Stimulated activated CD8-positive, alpha-beta memory T cell treated with anti-CD3 and anti-CD28 coated beads, Interleukin-4, amount 100 ng/mL, for 1 hour (primary cell): ENCODE measurements at regions not wholly inside any gene's neighbourhood (a gene's known extent, or its start where the extent isn't known, plus 50 kb on each side); places are given as distances from the start of the nearest gene placed in this dataset.

Source experiments
- DNase-seq, 2 donors: peaks; one replicate each; pipeline ENCODE4 v3.0.0-alpha.2; 2020; ENCODE audit warnings: low read depth in 2 of 2, low spot score in 1 of 2

DNA sequence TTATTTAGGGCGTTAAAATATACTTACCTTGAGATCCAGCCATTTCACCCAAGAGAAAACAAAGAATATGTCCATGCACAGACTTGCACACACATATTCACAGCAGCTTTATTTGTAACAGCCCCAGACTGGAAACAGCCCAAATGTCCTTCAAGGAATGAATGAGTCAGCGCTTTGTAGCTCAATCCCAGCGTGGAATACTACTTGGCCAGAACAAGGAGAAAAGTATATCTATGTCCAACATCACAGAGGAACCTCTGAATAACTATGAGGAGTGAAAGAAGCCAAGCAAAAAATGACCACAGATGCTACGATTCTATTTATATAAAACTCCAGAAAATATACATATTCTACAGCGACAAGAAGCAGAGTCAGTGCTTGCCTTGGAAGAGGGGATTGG lies 158.3 kb downstream of the ENGASE start:
- DNase-seq, result no peak

- no peak for DNase-seq
Observed at GRCh38 chr17:79231766-79232287, 157.2 kb downstream of the ENGASE start.

- no peak for DNase-seq
Observed at GRCh38 chr17:79230576-79230975, 156.0 kb downstream of the ENGASE start.

DNA sequence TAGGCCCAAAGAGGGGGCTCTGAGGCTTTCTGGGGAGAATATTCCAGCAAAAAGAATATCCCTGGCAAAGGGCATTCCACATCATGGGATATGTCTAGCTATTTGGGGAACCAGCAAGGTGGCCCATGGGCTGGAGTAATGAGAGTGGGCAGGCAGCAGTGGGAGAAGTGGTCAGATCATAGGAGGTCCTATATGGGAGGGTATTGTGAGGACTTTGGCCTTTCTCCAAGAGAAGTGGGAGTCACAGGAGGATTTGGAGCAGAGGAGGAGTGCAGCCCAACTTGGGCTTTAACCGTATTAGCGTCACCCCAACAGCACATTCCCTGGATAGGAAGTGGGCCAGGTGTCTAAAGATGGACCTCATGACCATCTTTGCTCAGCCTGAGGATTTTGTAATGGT lies 151.4 kb downstream of the ENGASE start:
- no peak for DNase-seq

DNA sequence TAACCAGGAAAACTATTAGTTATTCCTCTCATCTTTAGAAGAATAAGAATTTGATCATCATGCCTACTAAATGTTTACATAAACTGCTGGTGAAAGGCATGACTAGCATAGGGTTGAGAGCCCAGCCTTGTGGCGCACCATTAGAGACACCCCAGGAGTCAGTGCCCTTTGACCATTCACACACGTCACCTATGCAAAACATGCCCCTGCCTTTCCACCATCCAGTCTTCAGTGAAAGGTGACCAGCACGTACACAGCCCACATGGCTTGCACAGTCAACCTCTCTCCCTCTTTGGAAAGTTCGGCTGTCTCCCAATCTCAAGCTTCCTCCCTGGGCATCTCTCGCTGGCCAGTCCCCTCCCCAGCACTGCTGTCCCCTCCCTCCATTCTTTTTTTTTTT lies 150.3 kb downstream of the ENGASE start:
- DNase-seq, result no peak

GRCh38 chr17:79224476-79224875 lies 149.9 kb downstream of the ENGASE start:
- no peak for DNase-seq

DNA sequence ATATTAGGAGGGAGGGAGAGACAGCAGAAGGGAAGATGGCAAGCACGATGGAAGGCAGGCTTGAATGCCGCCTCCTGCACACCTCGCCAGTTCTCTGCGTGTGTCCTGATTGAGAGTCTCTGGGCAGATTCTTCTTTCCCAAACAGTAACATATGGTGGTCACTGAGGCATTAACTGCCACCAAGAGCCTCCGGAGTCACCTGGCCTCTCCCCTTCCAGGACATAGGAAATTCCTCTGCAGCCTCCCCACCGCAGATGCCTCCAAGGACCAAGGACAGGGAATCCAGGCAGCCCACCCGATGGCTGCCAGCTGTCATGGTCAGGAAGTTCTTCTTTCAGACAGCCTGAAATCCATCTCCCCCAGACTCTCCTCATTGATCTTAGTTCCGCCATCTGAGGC lies 149.3 kb downstream of the ENGASE start:
- no peak for DNase-seq

DNA sequence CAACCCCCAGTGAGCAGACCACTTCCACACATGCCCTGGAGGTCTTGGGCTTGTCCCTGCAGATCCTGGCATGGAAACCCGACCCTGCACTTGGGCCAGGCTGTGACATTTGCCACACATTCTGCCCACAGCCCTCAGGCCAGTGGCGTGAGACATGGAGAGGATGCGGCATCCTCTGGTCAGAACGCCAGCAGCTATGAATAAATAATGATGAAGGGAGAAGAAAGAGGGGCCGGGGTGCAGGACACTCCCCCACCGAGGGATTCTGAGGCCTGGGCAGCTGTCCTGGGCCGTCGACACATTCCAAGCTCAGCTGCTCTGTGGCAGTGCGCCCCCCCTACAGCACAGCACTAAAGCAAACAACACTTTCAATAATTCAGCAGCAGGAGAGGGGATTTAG lies 148.8 kb downstream of the ENGASE start:
- no peak for DNase-seq

DNA sequence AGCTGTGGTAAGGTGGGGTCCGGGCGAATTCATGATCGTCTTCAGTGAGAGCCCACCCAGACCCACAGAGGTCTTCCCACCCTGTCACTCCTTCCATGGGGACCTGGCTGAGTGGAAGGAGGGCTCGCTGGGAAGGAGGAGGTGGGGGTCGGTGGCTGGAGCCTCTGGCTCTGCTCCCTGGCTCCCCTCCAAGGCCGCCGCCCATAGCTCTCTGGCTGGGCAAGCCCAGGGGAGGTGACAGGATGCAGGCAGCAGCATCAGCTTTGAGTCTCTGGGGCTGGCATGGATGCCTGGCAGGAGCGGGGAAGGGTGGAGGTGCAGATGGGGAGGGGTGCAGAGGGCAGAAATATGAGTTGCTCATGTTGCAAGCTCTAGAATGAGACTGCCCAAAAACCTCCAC lies 147.0 kb downstream of the ENGASE start:
- DNase-seq, result no peak

GRCh38 chr17:79220713-79221291 lies 146.2 kb downstream of the ENGASE start:
- DNase-seq, result no peak

DNA sequence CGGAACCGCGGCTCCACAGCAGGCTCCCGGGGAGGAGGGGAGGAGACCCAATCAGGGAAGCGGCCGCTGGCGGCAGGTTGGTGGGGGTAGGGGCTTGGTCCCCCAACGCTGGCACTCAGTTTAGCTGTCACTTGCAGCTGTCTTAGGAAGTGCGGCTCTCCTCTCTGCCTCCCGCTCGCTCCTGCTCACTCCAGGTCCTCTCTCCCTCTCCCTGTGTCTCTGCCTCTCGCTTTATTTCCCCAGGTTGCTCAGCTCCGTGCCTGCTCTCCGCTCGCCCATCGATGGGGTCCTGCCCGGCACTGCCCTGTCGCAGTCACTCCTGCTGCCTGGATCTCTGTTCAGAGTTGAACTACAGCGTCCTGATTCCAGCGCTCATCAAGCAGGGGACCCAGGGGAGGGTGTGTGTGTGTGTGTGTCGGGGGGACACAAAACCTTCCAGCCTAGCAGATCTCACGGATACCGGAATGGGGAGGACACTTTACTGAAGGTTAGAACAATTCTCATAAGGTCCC lies 145.6 kb downstream of the ENGASE start:
- DNase-seq, result no peak

DNA sequence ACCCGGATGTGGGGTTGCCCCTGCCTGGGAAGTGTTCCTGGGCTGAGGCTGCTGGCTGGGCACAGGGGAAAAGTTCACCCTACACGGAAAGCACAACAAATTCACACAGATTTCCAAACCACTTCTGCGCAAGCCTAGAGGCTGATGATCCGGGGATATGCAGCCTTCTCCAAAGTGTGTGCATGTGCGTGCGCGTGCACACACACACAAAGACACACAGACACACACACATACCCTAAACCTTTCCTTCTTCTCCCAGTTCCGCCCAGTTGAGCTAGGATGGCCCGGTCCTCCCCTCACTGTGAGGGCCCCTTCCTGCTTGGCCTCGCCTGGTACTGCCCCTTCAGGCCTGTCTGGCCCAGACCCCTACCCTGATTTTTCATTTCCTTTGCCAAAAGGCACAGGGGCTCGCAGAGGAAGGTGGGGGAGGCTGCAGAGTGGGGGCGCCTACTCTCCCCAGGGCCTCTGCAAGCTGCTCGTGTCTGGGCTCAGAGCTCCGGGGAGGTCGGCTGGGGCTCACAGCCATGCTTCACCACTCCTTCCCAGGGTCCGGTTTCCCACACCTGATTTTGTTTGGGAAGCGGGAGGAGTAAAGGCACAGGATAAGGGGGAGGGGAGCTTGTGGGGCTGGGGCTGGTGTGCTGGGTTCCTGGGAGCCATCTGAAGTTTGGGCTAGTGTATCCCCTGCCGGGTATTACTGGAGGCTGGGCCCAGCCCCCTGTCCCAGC lies 144.7 kb downstream of the ENGASE start:
- no peak for DNase-seq

DNA sequence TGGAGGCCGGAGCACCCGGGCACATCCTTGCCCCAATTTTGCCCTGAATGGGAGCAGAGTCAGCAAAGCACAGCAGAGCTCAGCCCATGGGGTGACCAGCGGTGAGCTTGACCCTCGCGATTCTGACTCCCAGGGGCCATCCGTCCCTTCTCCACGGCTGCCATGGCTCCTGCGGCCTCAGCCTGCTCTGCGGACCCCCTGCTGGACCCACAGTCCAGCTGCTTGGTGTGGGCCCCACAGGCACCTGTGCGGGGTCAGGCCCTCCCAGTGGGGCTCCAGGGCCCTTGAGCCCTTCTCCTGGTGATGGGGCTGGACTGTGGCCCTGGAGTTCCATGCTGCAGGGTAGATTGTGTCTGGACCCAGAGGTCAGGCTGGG lies 144.2 kb downstream of the ENGASE start:
- no peak for DNase-seq

DNA sequence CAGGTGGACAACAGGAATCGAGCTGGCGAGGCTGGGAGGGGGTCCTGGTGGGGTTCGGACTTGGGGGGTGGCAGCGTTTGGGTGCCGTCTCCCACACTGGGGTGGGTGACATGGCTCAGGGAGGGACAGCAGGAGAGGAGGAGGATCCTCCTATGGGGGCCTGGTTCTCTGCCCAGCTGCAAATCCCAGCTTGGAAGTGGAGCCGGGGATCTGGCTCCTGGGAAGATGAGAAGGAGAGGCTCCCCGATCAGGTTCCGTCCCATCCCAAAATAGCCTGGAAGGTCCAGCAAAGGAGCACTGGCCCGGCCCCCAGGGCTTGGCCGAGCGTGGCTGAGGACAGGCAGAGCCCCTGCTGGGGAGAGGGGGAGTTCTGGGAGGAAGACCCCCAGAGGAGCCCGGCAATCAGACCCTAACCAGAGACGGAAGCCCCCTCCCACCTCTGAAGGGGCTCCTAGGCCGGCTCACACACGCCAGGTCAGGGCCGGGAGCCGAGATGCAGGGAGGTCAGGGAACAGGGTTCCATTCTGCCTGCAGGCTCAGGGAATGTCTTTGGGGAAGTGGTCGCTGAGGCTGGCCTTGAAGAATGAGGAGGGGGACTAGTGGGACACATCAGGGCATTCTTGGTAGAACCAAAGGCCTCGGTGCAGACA lies 143.7 kb downstream of the ENGASE start:
- no peak for DNase-seq

DNA sequence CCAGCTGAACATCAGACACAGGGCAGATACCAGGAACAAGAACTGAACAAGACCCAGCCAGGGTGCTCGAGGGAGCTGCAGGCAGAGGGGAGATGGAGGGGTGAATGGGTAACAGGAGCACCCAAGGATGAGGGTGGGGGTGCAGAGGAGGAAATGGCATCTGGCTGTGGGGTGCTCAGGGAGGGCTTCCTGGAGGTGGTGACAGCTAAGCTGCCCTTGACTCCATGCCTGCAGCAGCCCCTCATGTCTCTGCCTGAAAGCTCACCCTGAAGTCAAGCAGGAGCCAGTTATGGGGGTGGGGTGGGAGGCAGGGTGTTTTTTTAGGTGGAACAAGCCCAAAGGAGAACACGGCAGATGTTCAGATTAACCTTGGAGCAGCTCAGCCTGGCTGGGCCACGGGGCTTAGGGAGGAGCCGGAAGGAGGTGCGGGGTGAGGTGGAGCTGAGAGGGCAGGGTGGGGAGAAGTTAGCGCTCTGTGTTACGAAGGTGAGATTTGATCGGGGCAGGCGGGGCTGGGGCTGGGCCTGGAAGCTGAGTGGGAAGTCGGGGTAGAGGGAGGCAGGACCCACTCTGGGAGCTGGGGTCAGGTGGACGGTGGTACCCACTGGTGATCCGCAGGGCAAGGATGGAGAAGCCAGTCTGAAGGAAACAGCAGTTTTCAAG lies 143.0 kb downstream of the ENGASE start:
- DNase-seq, result no peak

DNA sequence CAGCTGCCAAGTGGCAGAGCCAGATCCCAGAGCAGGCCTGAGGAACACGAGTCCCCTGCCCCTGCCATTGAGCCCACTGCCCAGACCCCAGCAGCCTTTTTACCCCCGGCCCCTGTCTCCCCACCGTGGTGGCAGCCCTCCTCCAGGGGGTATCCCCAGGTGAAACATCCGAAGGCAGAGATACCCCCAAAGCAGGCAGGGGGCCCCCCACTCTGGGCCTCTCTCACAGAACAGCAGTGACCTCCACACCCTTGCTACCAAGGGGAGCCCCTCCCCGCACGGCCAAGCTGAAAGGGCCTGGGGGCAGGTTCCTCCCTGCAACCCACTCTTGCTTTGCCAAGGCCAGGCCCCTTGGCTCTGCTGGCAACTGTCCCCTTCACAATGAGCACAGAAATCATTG lies 142.2 kb downstream of the ENGASE start:
- DNase-seq, result no peak

DNA sequence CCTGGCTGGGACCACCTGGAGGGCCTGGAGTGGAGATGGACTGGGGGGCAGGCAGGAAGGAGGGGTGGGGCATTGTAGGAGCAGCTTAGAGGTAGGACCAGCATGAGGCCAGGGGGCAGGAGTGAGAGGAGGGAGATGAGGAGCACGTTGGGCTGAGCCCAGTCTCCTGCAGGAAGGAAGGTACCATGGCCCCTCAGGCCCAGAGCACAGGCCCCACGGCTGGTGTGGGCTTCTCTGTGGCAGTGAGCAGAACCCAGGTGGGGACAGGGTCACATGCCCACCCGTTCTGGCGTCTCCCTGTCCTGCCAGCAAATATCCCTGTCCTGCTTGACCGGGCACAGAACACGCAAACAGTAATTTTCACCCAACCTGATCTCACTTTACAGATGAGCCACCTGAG lies 141.8 kb downstream of the ENGASE start:
- DNase-seq, result no peak

DNA sequence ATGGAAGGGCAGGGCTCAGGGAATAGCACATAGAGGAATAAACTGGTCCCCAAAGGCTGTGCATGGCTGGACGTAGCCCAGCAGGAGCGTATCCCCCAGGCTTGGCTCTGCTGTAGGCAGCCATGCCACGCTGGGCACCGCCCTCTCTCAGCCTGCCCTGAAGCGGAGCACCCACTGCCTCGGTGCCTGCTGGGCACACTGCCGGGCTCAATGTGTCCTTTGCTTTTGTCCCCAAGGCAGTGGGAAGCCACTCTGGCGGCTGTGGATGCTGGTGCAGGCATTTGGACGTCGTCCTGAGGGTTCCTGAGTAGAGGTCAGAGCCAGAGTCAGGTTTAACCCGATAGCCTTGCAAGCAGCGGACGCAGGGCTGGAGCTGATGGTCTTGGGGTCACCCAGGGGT lies 141.0 kb downstream of the ENGASE start:
- no peak for DNase-seq

DNA sequence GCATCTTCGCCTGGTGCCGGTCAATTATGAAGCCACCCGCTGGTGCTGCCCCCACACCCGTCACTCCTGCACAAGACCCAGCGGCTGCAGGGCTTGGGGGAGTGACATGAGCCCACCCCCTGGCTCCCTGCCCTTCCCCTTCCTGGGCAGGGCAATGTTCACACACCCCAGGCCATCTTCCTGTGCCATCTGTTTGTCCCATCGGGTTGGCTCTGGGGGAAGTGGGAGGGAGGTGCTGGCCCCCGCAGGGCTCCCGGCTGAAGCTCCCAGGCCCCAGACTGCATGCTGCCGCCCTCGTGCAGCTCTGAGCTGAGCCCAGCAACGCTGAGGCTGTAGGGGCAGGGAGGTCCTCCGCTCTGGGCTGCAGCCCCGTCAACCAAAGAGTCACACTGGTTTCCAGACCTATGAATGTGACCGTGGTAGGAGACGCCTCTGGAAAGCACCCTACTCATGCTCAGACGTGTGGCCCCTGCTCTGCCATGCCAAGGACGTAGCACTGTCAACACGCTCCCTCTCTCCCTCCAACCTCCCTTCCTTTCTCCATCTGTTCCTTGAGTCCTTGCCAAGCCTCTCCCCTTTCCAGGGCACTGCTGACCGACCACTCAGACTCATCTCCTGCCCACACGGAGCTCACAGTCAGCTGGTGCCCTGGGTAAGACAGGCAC lies 140.4 kb downstream of the ENGASE start:
- DNase-seq, result no peak

- no peak for DNase-seq
Observed at GRCh38 chr17:79214459-79214858, 139.8 kb downstream of the ENGASE start.

- DNase-seq, result no peak
Observed at GRCh38 chr17:79213305-79213704, 138.7 kb downstream of the ENGASE start.
